HepG2 (cell line): ENCODE measurements at regions not wholly inside any gene's neighbourhood (a gene's known extent, or its start where the extent isn't known, plus 50 kb on each side); places are given as distances from the start of the nearest gene placed in this dataset.

Experiments
- ATAC-seq: fragments of 200-7000 bp; cut with Tn5 transposase; 3 replicates; pipeline ENCODE4 v1.9.1; 2020; ENCODE audit warnings: mild to moderate bottlenecking, moderate library complexity
- BruUV-seq: library from RNA; stranded (reverse); fragments of 400-500 nt; replicated peaks from 2 replicates; lab custom pipeline; 2021; lab: Mats Ljungman, UMichigan
- CTCF ChIA-PET: fragments of 300-600 bp; formaldehyde crosslinking; extraction: SDS; loops from one replicate; lab custom pipeline; 2021; ENCODE audit warnings: low total read pairs, inconsistent platforms, low intra/inter-chr PET ratio; lab: Yijun Ruan, JAX
- POLR2A ChIA-PET: fragments of 350-600 bp; sonication (Branson Sonifier 250); formaldehyde crosslinking; loops from one replicate; lab custom pipeline; 2020; ENCODE audit warnings: antibody characterized with exemption, inconsistent platforms; lab: Yijun Ruan, JAX
- DNase-seq: peaks from one replicate; pipeline ENCODE4 v3.0.0-alpha.2; 2015; ENCODE audit warnings: low spot score
- FAIRE-seq: peaks from 3 replicates; lab custom pipeline; 2011; peaks lifted over from hg19 to GRCh38; lab: Jason Lieb, UNC
- H2AFZ ChIP-seq: one replicate; pipeline ENCODE4 v1.6.1; 2011; ENCODE audit warnings: low read length, inconsistent platforms
- H3K27ac ChIP-seq: fragments of 300-600 bp; 3 replicates; pipeline ENCODE4 v1.8.0; 2011; ENCODE audit warnings: mixed run types, mild to moderate bottlenecking, mixed read lengths, low read length, inconsistent platforms; ENCODE audit not compliant: insufficient read depth; ENCODE audit errors: extremely low read length
- H3K27me3 ChIP-seq, 2 experiments: fragments of 200-600 bp in 1 of 2; 2 replicates in 1 of 2; 3 replicates in 1 of 2; pipeline versions ENCODE4 v1.6.0 to v1.8.0; 2011; ENCODE audit warnings: low read length in 2 of 2, mild to moderate bottlenecking in 2 of 2, moderate library complexity in 2 of 2, inconsistent platforms in 1 of 2; ENCODE audit not compliant: insufficient read depth in 2 of 2, control insufficient read depth in 1 of 2
- H3K36me3 ChIP-seq, 2 experiments: fragments of 200-600 bp in 1 of 2; replicated peaks in 1 of 2; 2 replicates in 1 of 2; 3 replicates in 1 of 2; pipeline versions ENCODE4 v1.5.1 to v1.8.0; 2011; ENCODE audit warnings: low read length in 2 of 2, inconsistent platforms in 1 of 2; ENCODE audit not compliant: insufficient read depth in 2 of 2, control insufficient read depth in 1 of 2
- H3K4me1 ChIP-seq: 2 replicates; pipeline ENCODE4 v1.5.1; 2012; ENCODE audit warnings: low read length, inconsistent platforms; ENCODE audit not compliant: insufficient read depth
- H3K4me2 ChIP-seq: 2 replicates; pipeline ENCODE4 v1.6.0; 2011; ENCODE audit warnings: low read depth, low read length, inconsistent platforms
- H3K4me3 ChIP-seq, 3 experiments: fragments of 200-600 bp in 1 of 3; sonication (generic), shearing (Covaris generic) in 1 of 3; replicated peaks in 1 of 3; 2 replicates each; pipeline ENCODE4 v1.5.1; 2011 to 2016; ENCODE audit warnings: low read length in 3 of 3, inconsistent platforms in 2 of 3, low read depth in 2 of 3, mild to moderate bottlenecking in 2 of 3, control low read depth in 1 of 3, mixed read lengths in 1 of 3; ENCODE audit not compliant: insufficient read depth in 1 of 3
- H3K79me2 ChIP-seq: one replicate; pipeline ENCODE4 v1.6.1; 2011; ENCODE audit warnings: low read length, inconsistent platforms; ENCODE audit not compliant: insufficient read depth
- H3K9ac ChIP-seq: 2 replicates; pipeline ENCODE4 v1.6.0; 2011; ENCODE audit warnings: mild to moderate bottlenecking, low read depth, low read length, inconsistent platforms; ENCODE audit not compliant: insufficient read depth
- H3K9me3 ChIP-seq: 2 replicates; pipeline ENCODE4 v1.5.1; 2012; ENCODE audit warnings: mild to moderate bottlenecking, low read length
- H4K20me1 ChIP-seq: 2 replicates; pipeline ENCODE4 v1.6.0; 2011; ENCODE audit warnings: inconsistent platforms, mild to moderate bottlenecking, low read length, moderate library complexity; ENCODE audit not compliant: insufficient read depth
- CBX1 ChIP-seq: IDR thresholded peaks from one replicate; pipeline ENCODE4 v1.6.1; 2016; ENCODE audit warnings: antibody characterized with exemption, low read depth
- FLYWCH1 ChIP-seq: sonication (generic); formaldehyde crosslinking; IDR thresholded peaks from 2 replicates; pipeline ENCODE4 v1.8.1; 2023; ENCODE audit warnings: mild to moderate bottlenecking, missing genetic modification reagents
- HNRNPH1 ChIP-seq: fragments of 200-400 bp; formaldehyde crosslinking; optimal IDR thresholded peaks from 2 replicates; pipeline ENCODE3; 2017; ENCODE audit warnings: mild to moderate bottlenecking, low read depth, low read length
- MAF1 ChIP-seq: sonication (generic); formaldehyde crosslinking; IDR thresholded peaks from 2 replicates; pipeline ENCODE4 v1.5.0; 2020; ENCODE audit warnings: missing genetic modification reagents, borderline replicate concordance
- MAFG ChIP-seq: sonication (generic); formaldehyde crosslinking; IDR thresholded peaks from 2 replicates; pipeline ENCODE4 v1.5.1; 2020; ENCODE audit warnings: mild to moderate bottlenecking, missing genetic modification reagents
- MXD1 ChIP-seq: sonication (generic); formaldehyde crosslinking; IDR thresholded peaks from 2 replicates; pipeline ENCODE4 v1.4.0; 2020; ENCODE audit warnings: mild to moderate bottlenecking, missing genetic modification reagents
- PCBP1 ChIP-seq: fragments of 200-400 bp; formaldehyde crosslinking; IDR thresholded peaks from 2 replicates; pipeline ENCODE4 v1.6.1; 2017; ENCODE audit warnings: mild to moderate bottlenecking, low read depth, low read length, borderline replicate concordance
- SAFB2 ChIP-seq: sonication (generic); formaldehyde crosslinking; IDR thresholded peaks from 2 replicates; pipeline ENCODE4 v1.5.1; 2020; ENCODE audit warnings: missing genetic modification reagents, low read depth, mild to moderate bottlenecking, borderline replicate concordance
- ZBTB34 ChIP-seq: sonication (generic); formaldehyde crosslinking; IDR thresholded peaks from 2 replicates; pipeline ENCODE4 v1.8.0; 2022; ENCODE audit warnings: mild to moderate bottlenecking, missing genetic modification reagents
- ZBTB39 ChIP-seq: sonication (generic); formaldehyde crosslinking; IDR thresholded peaks from 2 replicates; pipeline ENCODE4 v1.5.0; 2020; ENCODE audit warnings: missing genetic modification reagents
- ZNF451 ChIP-seq: sonication (generic); formaldehyde crosslinking; IDR thresholded peaks from 2 replicates; pipeline ENCODE4 v1.5.0; 2020; ENCODE audit warnings: mild to moderate bottlenecking, missing genetic modification reagents
- ZNF775 ChIP-seq: sonication (generic); formaldehyde crosslinking; IDR thresholded peaks from 2 replicates; pipeline ENCODE4 v1.4.0; 2020; ENCODE audit warnings: missing genetic modification reagents, mild to moderate bottlenecking, moderate library complexity, borderline replicate concordance
- ZNF792 ChIP-seq: IDR thresholded peaks from 2 replicates; pipeline ENCODE4 v1.6.1; 2016
- ZSCAN31 ChIP-seq: sonication (generic); formaldehyde crosslinking; IDR thresholded peaks from 2 replicates; pipeline ENCODE4 v1.5.0; 2020; ENCODE audit warnings: low read depth, mild to moderate bottlenecking, missing genetic modification reagents
- in situ Hi-C: cut with HindIII; loops from 2 replicates; pipeline ENCODE4 v1.10.0; 2017; ENCODE audit warnings: low pct_unique_long_range_greater_than_20kb; ENCODE audit not compliant: extremely low pct_ligation_motif_present
- intact Hi-C: fragments of 100-400 bp; cut with micrococcal nuclease; formaldehyde crosslinking; loops from one replicate; pipeline ENCODE4 v1.10.0; 2022; ENCODE audit not compliant: unreplicated experiment

GRCh38 chr7:84393786-84394185 lies 199.2 kb upstream of the SEMA3A start:
- intact Hi-C loops = no loop called here
- Histone ChIP-seq H3K4me2 (no peak overlapping the region), H3K4me1 (no peaks in the 10 kb centered on the region), H4K20me1 (no peaks in the 10 kb centered on the region), H3K79me2 (no peaks in the 10 kb centered on the region), H3K4me3 (no peak overlapping the region), H2AFZ (no peak overlapping the region), H3K27ac (no peak overlapping the region), H3K9ac (no peak overlapping the region), H3K9me3 (no peaks in the 10 kb centered on the region), H3K36me3 (no peaks in the 10 kb centered on the region), H3K27me3 (no peaks in the 10 kb centered on the region)
- no peak for TF ChIP-seq ZNF775 (CRISPR knock-in tag)
- no peak for TF ChIP-seq MXD1
- TF ChIP-seq ZBTB34 (CRISPR knock-in tag) = no peak
- no peak for TF ChIP-seq ZNF792
- TF ChIP-seq SAFB2 (CRISPR knock-in tag) = no peak
- TF ChIP-seq ZNF451 = no peak
- TF ChIP-seq ZSCAN31 (CRISPR knock-in tag) = no peak
- no peak for TF ChIP-seq HNRNPH1
- TF ChIP-seq PCBP1 = no peak
- TF ChIP-seq CBX1 = no peak
- no peak for TF ChIP-seq MAF1 (CRISPR knock-in tag)
- no peak for TF ChIP-seq MAFG (CRISPR knock-in tag)
- TF ChIP-seq ZBTB39 = no peak
- TF ChIP-seq FLYWCH1 (CRISPR knock-in tag) = no peak
- FAIRE-seq (no peak), DNase-seq (no peak), ATAC-seq (no peak)
- ChIA-PET CTCF (no interaction called here), POLR2A (no interaction called here)
- in situ Hi-C loops = no loop called here
- no TSS peak for BruUV-seq
